ENCODE measurements at regions not wholly inside any gene's neighbourhood (a gene's known extent, or its start where the extent isn't known, plus 50 kb on each side); places are given as distances from the start of the nearest gene placed in this dataset.

DNA sequence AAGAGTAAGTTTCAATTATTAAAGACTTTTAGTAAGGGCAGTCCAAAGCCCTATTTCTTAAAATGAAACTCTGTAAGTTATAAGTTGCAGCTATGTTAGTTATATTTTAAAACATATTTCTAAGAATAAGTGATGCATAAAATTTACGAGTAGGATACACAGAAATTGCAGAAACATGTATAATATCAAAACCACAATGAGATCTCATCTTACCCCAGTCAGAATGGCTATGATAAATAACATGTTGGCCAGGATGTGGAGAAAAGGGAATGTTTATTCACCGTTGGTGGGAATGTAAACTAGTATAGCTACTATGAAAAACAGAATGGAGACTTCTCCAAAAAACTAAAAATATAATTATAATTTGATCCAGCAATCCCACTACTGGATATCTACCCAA, 201.2 kb downstream of the CBLN2 start:
- no peak for DNase-seq

DNA sequence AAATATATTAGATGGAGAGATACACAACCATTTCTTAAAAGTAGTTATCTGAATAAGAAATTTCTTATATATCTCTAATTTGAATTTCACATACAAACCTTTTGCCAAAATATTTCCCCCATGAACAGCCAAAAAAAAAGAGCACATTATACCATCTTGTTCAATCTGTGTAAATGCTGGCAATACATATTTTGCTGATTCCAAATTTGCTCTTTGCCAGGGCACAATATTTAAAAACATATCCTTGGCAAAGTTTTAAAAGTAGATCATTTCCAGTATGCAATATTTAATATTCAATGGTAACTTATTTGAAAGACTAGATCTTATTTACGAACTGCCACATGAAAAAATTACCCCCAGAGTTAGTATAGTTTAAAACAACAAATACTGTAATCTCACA, 204.2 kb downstream of the CBLN2 start:
- no peak for DNase-seq

GRCh38 chr18:72336786-72337185, 207.4 kb downstream of the CBLN2 start:
- no peak for DNase-seq

DNA sequence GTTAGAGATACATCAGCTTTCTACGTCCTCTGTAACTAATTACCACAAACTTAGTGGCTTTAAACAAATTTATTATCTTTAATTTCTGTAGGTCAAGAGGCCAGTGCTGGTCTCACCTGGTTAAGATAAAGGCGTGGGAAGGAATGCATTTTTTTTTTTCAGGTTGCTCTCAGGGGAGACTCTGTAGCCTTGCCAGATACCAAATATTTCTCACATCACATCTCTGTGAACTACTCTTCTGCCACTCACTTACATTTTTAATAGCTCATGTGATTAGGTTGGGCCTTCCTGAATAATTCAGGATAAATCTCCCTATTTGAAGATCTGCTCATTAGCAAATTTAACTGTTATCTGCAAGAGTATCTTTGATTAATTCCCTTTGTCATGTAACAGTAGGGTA, 214.6 kb downstream of the CBLN2 start:
- no peak for DNase-seq

DNA sequence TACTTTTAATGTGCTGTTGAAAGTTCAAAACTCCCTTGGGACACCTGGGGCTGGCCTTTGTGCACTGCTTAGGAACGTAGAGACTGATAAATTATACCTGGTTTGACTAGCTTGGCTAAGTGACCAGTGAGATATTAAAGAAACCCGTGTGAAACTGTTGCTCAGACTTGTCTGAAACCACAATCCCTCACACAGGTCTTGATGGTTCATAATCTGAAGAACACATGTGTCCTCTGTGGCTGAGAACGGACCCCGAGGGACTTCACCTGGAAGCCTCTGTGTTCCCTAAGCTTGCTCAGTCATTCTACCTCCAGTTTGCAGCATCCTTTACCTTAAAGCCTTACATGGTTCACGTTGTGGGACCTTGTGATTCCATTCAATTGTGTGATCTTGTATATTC, 218.8 kb downstream of the CBLN2 start:
- DNase-seq = no peak

- no peak for DNase-seq
Measured at GRCh38 chr18:72324677-72325076, 219.5 kb downstream of the CBLN2 start.

GRCh38 chr18:72316497-72316896, 227.6 kb downstream of the CBLN2 start:
- DNase-seq = no peak

DNA sequence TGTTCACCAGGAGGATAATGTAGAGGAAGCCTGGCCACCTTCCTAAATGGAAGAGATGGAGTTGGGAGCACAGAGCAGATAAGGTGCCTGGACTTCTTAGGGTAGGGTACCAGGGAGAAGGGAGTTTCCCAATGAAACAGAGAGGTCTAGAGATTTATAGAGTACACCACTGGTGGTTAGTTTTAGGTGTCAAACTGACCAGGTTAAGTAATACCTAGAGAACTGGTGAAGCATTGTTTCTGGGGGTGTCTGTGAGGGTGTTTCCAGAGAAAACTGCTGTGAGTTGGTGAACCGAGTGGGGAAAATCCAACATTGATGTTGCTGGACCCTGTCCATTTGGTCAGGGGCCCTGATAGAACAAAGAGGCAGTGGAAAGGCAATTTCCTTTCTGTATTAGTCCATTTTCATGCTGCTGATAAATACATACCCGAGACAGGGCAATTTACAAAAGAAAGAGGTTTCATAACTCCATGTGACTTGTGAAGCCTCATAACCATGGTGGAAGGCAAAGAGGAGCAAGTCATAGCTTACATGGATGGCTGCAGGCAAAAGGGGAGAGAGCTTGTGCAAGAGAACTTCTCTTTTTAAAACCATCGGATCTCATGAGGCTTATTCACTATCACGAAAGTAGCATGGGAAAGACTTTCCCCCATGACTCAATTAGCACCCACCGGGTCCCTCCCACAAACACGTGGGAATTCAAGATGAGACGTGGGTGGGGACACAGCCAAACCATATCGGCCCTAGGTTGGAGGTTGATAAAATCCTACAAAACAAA, 260.8 kb downstream of the CBLN2 start:
- DNase-seq = no peak

GRCh38 chr18:72273025-72273424, 271.1 kb downstream of the CBLN2 start:
- DNase-seq = no peak

GRCh38 chr18:72261590-72261989, 282.6 kb downstream of the CBLN2 start:
- no peak for DNase-seq

DNA sequence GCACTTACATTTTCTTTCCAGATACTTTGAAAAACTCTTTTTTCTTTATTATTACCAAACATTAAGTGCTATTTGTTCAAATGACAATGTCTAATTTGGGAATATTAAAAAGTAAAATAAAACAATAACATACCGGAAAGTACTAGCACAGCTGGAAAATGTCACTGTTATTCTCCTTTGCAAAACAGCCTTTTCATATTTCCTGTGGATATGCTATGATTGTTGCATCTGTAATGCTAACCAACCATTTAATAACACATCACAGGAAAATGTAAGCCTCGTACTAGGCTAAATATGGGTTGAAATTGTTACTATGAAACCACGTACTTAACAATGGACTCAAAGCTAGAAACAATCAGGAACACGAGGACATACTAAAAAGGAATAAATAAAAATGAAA, 298.1 kb downstream of the CBLN2 start:
- DNase-seq = no peak

DNA sequence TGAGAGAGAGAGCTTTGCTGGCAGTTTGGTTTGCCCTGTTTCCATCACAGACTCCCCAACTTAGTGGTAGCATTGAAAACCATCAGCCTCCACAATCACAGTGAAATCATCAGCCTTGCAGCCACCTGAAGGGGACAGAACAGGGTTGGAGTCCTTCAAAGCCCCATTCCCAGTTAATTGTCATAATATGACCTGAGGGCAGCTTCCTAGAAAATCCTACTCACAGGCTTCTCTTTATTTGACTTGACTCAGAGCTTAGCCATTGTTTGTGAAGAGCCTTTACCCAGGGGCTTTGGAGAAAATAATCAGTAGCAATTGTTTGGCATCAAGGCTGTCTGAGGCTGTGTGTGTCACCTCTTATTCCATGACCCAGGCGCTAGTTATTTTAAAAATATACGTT, 308.7 kb downstream of the CBLN2 start:
- DNase-seq = no peak

DNA sequence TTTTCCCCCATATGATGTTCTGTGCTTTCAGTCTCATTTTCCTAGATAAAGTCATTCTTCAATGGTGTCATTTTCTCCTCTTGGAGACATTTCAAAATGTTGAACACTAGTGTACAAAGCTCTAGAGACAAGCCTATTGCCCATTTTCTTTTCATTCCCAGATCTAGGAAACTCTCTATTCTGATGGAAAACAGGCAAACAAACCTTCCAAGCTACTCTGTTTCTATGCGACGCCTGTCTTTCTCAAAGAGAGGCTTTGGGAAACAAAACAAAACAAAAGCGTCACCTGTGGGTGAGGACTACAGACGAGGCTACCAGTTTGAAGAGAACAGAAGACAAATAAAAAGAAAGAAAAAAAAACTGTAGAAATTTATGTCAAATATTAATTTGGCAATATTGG, 311.0 kb downstream of the CBLN2 start:
- DNase-seq = no peak

DNA sequence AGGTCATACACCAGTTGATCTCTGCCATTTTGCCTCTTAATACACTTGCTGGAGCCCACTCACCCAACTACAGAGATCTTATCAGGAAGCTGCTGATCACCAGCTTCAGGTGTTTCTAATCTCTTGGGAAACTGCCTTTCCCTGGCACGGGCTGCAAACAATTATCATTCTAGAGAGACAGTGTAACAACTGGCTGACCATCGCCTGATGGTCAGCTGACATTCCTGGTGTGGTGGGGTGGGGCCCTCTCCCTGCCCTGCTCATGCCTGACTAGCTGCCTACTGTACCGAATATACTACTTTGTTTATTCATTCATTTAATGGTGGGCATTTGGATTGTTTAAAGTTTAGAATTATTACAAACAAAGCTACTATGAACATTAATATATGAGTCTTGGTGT, 311.5 kb downstream of the CBLN2 start:
- no peak for DNase-seq

DNA sequence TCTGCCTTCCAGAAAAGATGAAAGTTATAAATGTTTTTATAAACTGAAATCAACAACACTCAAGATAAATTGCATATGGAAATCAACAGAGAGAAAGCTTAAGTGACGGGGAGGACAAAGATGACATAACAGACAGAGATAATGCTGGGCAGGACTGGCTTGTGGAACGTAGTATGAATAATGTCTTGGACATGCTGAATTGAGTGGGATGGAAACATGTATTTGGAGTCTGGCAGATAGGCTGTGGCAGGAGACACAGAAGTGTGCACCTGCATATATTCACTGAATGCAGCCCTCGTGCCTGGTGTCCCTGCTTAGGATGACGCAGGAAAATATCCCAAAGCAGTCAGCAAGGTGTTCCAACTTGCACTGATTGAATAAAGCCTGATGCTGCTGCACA, 318.2 kb downstream of the CBLN2 start:
- no peak for DNase-seq

- DNase-seq = no peak
Measured at GRCh38 chr18:72223733-72224132, 320.4 kb downstream of the CBLN2 start.

DNA sequence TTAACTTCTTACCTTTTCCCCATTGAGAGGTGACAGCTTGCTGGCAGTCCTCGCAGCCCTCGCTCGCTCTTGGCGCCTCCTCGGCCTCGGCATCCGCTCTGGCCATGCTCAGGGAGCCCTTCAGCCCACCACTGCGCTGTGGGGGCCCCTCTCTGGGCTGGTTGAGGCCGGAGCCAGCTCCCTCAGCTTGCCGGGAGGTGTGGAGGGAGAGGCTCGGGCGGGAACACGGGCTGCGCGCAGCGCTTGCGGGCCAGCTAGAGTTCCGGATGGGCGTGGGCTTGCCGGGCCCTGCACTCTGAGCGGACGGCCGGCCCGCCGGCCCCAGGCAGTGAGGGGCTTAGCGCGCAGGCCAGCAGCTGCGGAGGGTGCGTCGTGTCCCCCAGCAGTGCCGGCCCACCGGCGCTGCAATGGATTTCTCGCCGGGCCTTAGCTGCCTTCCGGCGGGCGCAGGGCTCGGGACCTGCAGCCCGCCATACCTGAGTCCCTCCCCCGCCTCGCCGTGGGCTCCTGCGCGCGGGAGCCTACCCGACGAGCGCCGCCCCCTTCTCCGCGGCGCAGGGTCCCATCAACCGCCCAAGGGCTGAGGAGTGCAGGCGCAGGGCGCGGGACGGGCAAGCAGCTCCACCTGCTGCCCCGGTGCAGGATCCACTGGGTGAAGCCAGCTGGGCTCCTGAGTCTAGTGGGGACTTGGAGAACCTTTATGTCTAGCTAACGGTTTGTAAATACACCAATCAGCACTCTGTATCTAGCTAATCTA, 335.0 kb downstream of the CBLN2 start:
- no peak for DNase-seq

- DNase-seq = no peak
Measured at GRCh38 chr18:72207280-72207679, 336.9 kb downstream of the CBLN2 start.

DNA sequence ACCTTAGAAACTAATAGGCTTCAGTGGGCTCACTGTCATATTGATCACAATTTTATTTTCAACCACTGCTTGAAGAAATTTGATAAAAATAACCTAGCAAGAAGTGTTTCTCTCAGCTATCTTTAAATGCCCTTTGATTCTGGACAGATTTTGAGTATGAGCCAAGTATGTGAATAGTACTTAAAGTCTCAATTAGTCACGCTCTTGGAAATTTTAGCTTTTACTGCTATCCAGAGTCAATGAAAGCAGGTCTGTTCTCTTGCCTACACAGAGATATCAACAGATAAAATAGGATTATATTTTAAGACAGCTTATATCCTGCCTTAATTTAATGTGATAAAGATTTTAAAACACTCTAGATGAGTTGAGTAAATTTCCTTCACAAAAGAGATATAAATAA, 337.3 kb downstream of the CBLN2 start:
- DNase-seq = no peak

DNA sequence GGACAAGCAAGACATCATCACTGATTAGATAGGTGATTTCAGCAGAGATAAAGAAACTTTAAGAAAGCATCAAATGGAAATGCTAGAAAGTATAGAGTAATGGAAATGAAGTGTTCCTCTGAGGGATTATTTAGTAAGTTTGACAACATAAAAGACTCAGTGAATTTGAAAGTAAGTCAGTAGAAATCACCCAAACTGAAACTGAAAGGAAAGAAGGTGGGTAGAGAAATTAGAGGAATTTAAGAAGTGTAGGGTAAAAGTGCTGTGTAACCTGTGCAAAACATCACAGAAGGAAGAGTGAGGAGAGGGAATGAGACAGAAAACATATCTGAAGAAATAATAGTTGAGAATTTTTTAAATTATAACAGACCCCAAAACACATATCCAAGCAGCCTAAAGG, 343.1 kb downstream of the CBLN2 start:
- DNase-seq = no peak

- DNase-seq = no peak
Measured at GRCh38 chr18:72197591-72197990, 346.6 kb downstream of the CBLN2 start.

DNA sequence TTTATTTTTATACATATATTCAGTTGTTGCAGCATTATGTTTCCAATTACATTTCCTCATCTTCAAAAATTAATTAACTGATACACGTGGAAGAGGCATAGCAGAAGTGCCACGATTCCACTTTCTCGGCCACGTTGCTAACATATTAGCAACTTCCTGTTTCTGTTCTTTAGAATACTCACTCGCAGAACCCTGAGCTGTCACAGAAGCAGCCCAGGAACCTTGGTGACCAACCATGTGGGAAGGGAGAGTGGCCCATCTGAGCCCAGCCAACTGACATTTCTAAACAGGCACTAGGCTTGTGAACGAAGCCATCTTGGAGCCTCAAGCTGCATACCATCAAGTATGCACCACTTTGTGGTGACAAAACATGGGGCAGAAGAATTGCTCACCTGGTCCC, 350.1 kb downstream of the CBLN2 start:
- DNase-seq = no peak

GRCh38 chr18:72187956-72188355, 356.2 kb downstream of the CBLN2 start:
- DNase-seq = no peak

- DNase-seq = no peak
Measured at GRCh38 chr18:72181241-72181764, 362.8 kb downstream of the CBLN2 start.

All from CD4-positive, alpha-beta T cell treated with Interferon gamma for 1 hour (primary cell).